Uterus (tissue), 3 donors: ENCODE measurements at regions not wholly inside any gene's neighbourhood (a gene's known extent, or its start where the extent isn't known, plus 50 kb on each side); places are given as distances from the start of the nearest gene placed in this dataset.
"Not testable (repeated sequence)": the region's sequence is repeated elsewhere in the genome, so short reads cannot be mapped to it uniquely, and the experiment has no call there.

Experiments used
- DNase-seq, 2 donors: peaks; one replicate each; pipeline ENCODE4 v3.0.0-alpha.2; 2019 to 2020
- H3K27ac ChIP-seq, 2 donors: fragments of 200-600 bp; sonication (generic); 1 replicate in 1 of 2; 2 replicates in 1 of 2; pipeline ENCODE4 v1.5.1; 2016 to 2018
- H3K27me3 ChIP-seq, 2 donors: fragments of 200-600 bp; sonication (generic); one replicate each; pipeline ENCODE4 v1.5.1; 2018 to 2019; ENCODE audit warnings: control low read depth in 1 of 2
- H3K36me3 ChIP-seq, 2 donors: fragments of 200-600 bp; sonication (generic); one replicate each; pipeline ENCODE4 v1.5.1; 2019; ENCODE audit warnings: control low read depth in 1 of 2
- H3K4me1 ChIP-seq, 2 donors: fragments of 200-600 bp; sonication (generic); one replicate each; pipeline ENCODE4 v1.5.1; 2018 to 2019; ENCODE audit warnings: control low read depth in 1 of 2
- H3K4me3 ChIP-seq, 2 donors: fragments of 200-600 bp; sonication (generic); 1 replicate in 1 of 2; 2 replicates in 1 of 2; pipeline ENCODE4 v1.5.1; 2018 to 2019; ENCODE audit warnings: mild to moderate bottlenecking in 1 of 2
- H3K9me3 ChIP-seq, 2 donors: fragments of 200-600 bp; sonication (generic); one replicate each; pipeline ENCODE4 v1.5.1; 2019; ENCODE audit warnings: control low read depth in 1 of 2
- CTCF ChIP-seq, 4 experiments: fragments of 200-600 bp in 2 of 4; fragments of 450-650 bp in 2 of 4; sonication (generic) in 2 of 4; IDR thresholded peaks; one replicate each; pipeline ENCODE4 v1.5.1; 2016 to 2019; ENCODE audit warnings: antibody characterized with exemption in 4 of 4, mild to moderate bottlenecking in 2 of 4, moderate library complexity in 1 of 4
- POLR2A ChIP-seq, 2 donors: fragments of 450-650 bp; IDR thresholded peaks; one replicate each; pipeline ENCODE4 v1.6.1; 2016; ENCODE audit warnings: antibody characterized with exemption in 2 of 2, mild to moderate bottlenecking in 1 of 2, moderate library complexity in 1 of 2
- intact Hi-C: fragments of 100-400 bp; cut with DNase I; formaldehyde crosslinking; loops from one replicate; pipeline ENCODE4 v1.15.1; 2023; ENCODE audit warnings: low total_unique reads
- donor health status: DM: yes; HTN: yes; CAD: no.

DNA sequence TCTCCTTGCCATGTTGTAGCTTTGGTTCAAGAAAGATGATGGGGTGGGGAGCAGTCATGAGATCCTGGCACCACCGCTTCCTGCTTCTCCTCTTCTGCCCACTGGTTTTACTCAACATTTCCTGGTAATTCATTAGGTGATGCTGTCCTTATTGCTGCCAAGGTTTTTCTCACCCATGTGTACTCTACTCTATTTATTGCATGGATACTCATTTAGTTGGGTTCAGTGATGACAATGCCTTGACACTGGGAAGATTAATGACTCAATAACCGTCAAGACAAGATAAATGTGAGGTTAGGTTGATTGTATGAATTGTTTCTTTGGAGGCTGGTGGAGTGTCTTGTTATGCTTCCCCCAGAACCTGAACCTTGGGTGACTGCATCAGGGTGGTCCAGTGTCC lies 484.2 kb downstream of the SIPA1L2 start:
- Histone ChIP-seq H3K27me3 (no peaks in the 10 kb centered on the region), H3K4me3 (no peak overlapping the region), H3K9me3 (no peaks in the 10 kb centered on the region), H3K36me3 (no peaks in the 10 kb centered on the region), H3K27ac (no peak overlapping the region), H3K4me1 (no peaks in the 10 kb centered on the region)
- intact Hi-C loops, result no loop called here
- no peak for DNase-seq
- TF ChIP-seq CTCF (IDR thresholded peaks at IDR 0.05) (no peak), POLR2A (IDR thresholded peaks at IDR 0.05) (no peak)

DNA sequence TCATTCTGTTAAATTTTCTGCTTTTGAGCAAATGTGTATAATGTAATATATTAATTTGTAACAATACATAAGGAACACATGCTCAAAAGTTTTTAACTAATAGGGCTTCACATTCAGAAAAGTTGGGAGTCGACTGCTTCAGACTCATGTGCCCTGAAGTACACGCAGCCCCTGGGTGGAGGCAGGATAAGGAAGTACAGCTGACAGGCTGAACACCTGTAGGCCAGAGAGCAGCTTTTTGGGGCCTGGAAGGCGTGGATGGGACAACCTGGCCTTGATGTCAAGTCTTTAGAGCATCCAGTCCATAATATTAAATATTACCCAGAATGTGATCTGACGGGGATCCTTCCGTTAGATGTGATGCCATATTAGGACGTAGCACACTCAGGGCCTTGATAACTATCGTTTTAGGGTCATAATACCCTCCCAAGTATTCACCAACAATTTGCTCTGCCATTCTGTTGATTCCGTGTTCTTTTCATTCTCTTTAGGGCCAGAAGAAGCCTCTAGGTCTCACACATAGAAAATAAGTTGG lies 485.2 kb downstream of the SIPA1L2 start:
- TF ChIP-seq POLR2A (IDR thresholded peaks at IDR 0.05), result no peak
- TF ChIP-seq CTCF (IDR thresholded peaks at IDR 0.05), result no peak
- DNase-seq, result no peak
- intact Hi-C loops, result no loop called here
- no peak overlapping the region for H3K4me3 ChIP-seq
- no peaks in the 10 kb centered on the region for H3K4me1 ChIP-seq
- no peaks in the 10 kb centered on the region for H3K36me3 ChIP-seq
- H3K27me3 ChIP-seq, result no peaks in the 10 kb centered on the region
- H3K27ac ChIP-seq, result no peak overlapping the region
- H3K9me3 ChIP-seq, result no peaks in the 10 kb centered on the region

GRCh38 chr1:232143315-232143886 lies 486.5 kb downstream of the SIPA1L2 start:
- intact Hi-C loops, result no loop called here

DNA sequence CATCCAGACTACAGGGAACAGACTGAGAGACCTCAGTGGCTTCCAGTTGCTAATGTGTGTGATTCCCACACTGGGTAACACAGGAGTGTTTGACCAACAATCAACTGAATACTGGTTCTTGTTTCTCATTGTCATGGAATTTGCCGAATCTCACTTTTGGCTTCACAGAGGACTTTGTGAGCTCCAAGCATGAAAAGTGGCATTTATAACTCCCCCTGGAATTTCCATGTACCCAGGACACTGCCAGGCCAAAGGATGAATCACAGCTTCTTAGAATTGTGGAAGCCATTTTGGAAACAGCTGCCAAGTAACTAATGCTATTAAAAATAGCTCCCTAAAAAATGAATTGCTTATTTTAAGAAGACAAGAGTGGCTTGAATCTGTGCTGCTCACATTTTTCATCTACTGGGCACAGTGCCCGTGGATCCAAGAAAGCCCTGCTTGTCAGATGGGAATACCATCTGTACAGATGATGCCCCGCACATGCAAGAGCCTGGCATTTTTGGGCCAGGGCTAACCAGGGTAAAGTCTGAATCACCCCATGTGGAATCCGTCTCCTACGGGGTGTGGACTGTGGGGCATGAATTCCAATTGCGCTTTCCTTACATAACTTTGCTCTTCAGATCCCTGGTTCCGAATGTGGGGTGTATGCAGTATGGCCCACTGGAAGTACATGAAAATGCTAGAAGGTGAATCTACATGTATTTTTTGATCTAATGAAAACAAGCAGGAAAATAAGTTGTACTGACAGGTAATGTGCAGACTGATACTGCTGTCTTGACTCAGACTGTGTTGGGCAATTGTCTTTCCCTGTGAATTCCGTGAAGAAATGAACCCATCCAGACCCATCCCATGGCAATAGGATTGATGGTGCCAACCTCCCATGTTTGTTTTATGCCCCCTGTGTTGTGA lies 487.3 kb downstream of the SIPA1L2 start:
- TF ChIP-seq CTCF (IDR thresholded peaks at IDR 0.05) (no peak), POLR2A (IDR thresholded peaks at IDR 0.05) (no peak)
- intact Hi-C loops, result no loop called here
- no peaks in the 10 kb centered on the region for H3K9me3 ChIP-seq
- DNase-seq, result peak; percentile 19 to 22
- no peaks in the 10 kb centered on the region for H3K27me3 ChIP-seq
- H3K27ac ChIP-seq, result no peak overlapping the region
- no peak overlapping the region for H3K4me3 ChIP-seq
- H3K4me1 ChIP-seq, result no peaks in the 10 kb centered on the region
- H3K36me3 ChIP-seq, result no peaks in the 10 kb centered on the region

More at GRCh38 chr1:232143315-232143886, 486.5 kb downstream of the SIPA1L2 start:
- Histone ChIP-seq H3K36me3 (no peaks in the 10 kb centered on the region), H3K27me3 (no peaks in the 10 kb centered on the region), H3K4me3 (no peak overlapping the region), H3K27ac (no peak overlapping the region), H3K9me3 (no peaks in the 10 kb centered on the region), H3K4me1 (no peaks in the 10 kb centered on the region)
- DNase-seq, result no peak
- TF ChIP-seq POLR2A (IDR thresholded peaks at IDR 0.05) (no peak), CTCF (IDR thresholded peaks at IDR 0.05) (no peak)

DNA sequence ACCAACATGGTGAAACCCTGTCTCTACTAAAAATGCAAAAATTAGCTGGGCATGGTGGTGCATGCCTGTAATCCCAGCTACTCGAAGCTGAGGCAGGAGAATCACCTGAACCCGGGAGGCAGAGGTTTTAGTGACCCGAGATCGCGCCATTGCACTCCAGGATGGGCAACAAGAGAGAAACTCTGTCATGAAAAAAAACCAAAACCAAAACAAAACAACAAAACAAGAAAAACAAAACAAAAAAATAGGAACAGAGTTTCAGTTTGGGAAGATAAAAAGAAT lies 488.8 kb downstream of the SIPA1L2 start:
- intact Hi-C loops, H3K27ac ChIP-seq, H3K27me3 ChIP-seq: not testable (repeated sequence)

More for the DNA sequence above, 488.8 kb downstream of the SIPA1L2 start:
- not testable (repeated sequence) for H3K9me3 ChIP-seq, H3K36me3 ChIP-seq, DNase-seq, H3K4me1 ChIP-seq, H3K4me3 ChIP-seq
